HG02840 (cell line): ENCODE measurements at regions not wholly inside any gene's neighbourhood (a gene's known extent, or its start where the extent isn't known, plus 50 kb on each side); places are given as distances from the start of the nearest gene placed in this dataset.
"Not testable (repeated sequence)": the region's sequence is repeated elsewhere in the genome, so short reads cannot be mapped to it uniquely, and the experiment has no call there.

ENCODE experiments used
- ATAC-seq: cut with Tn5 transposase; IDR thresholded peaks from one replicate; pipeline ENCODE4 v1.9.1; 2021; ENCODE audit warnings: mild to moderate bottlenecking, moderate library complexity, moderate number of reproducible peaks; ENCODE audit not compliant: unreplicated experiment, low FRiP score

- ATAC-seq = no peak
These were observed 415.1 kb upstream of the MAP2 start for GRCh38 chr2:209008636-209009287.

GRCh38 chr2:209018633-209019032 lies 405.2 kb upstream of the MAP2 start:
- ATAC-seq = not testable (repeated sequence)

- no peak for ATAC-seq
These were observed 394.6 kb upstream of the MAP2 start for GRCh38 chr2:209029249-209029648.

GRCh38 chr2:209044307-209044706 lies 379.5 kb upstream of the MAP2 start:
- no peak for ATAC-seq

- no peak for ATAC-seq
These were observed 377.7 kb upstream of the MAP2 start for GRCh38 chr2:209046163-209046562.

- ATAC-seq = no peak
These were observed 374.2 kb upstream of the MAP2 start for GRCh38 chr2:209049608-209050007.

GRCh38 chr2:209062210-209062609 lies 361.6 kb upstream of the MAP2 start:
- ATAC-seq = no peak

GRCh38 chr2:209070262-209070661 lies 353.6 kb upstream of the MAP2 start:
- ATAC-seq = no peak

GRCh38 chr2:209073151-209073550 lies 350.7 kb upstream of the MAP2 start:
- no peak for ATAC-seq

- no peak for ATAC-seq
These were observed 349.1 kb upstream of the MAP2 start for GRCh38 chr2:209074711-209075110.

GRCh38 chr2:209076151-209076550 lies 347.7 kb upstream of the MAP2 start:
- no peak for ATAC-seq

GRCh38 chr2:209086761-209087160 lies 337.1 kb upstream of the MAP2 start:
- no peak for ATAC-seq

- ATAC-seq = no peak
These were observed 332.8 kb upstream of the MAP2 start for GRCh38 chr2:209091056-209091455.

GRCh38 chr2:209094221-209094620 lies 329.6 kb upstream of the MAP2 start:
- ATAC-seq = no peak

GRCh38 chr2:209095432-209095831 lies 328.4 kb upstream of the MAP2 start:
- ATAC-seq = no peak

GRCh38 chr2:209097168-209097567 lies 326.7 kb upstream of the MAP2 start:
- ATAC-seq = no peak

- no peak for ATAC-seq
These were observed 321.5 kb upstream of the MAP2 start for GRCh38 chr2:209102319-209102718.

- no peak for ATAC-seq
These were observed 310.8 kb upstream of the MAP2 start for GRCh38 chr2:209113026-209113425.

GRCh38 chr2:209114588-209115240 lies 309.1 kb upstream of the MAP2 start:
- ATAC-seq = no peak

- ATAC-seq = no peak
These were observed 302.2 kb upstream of the MAP2 start for GRCh38 chr2:209121691-209122090.

GRCh38 chr2:209125291-209125690 lies 298.6 kb upstream of the MAP2 start:
- no peak for ATAC-seq

- ATAC-seq = no peak
These were observed 285.8 kb upstream of the MAP2 start for GRCh38 chr2:209138079-209138478.
